A549 (cell line): ENCODE measurements at regions not wholly inside any gene's neighbourhood (a gene's known extent, or its start where the extent isn't known, plus 50 kb on each side); places are given as distances from the start of the nearest gene placed in this dataset.

Experiments
- ATAC-seq, 2 experiments: fragments of 200-7000 bp in 1 of 2; fragments of >200 bp in 1 of 2; cut with Nextera tagmentation in 1 of 2; cut with Tn5 transposase in 1 of 2; 3 replicates each; pipeline versions ENCODE4 v1.8.0 to v1.9.1; 2018 to 2020; ENCODE audit warnings: mild to moderate bottlenecking in 1 of 2, moderate library complexity in 1 of 2
- CTCF ChIA-PET: fragments of 300-600 bp; sonication (Branson Sonifier 250); formaldehyde crosslinking; extraction: SDS; loops from one replicate; lab custom pipeline; 2021; ENCODE audit warnings: antibody characterized with exemption, inconsistent platforms; lab: Yijun Ruan, JAX
- POLR2A ChIA-PET: fragments of 350-600 bp; formaldehyde crosslinking; extraction: SDS; loops from one replicate; lab custom pipeline; 2021; ENCODE audit warnings: antibody characterized with exemption, inconsistent platforms; lab: Yijun Ruan, JAX
- DNase-seq, 2 experiments: peaks; one replicate each; pipeline versions ENCODE4 v3.0.0 to v3.0.0-alpha.2; 2011 to 2016; ENCODE audit warnings: low read depth in 1 of 2, low spot score in 1 of 2
- FAIRE-seq: peaks from 2 replicates; lab custom pipeline; 2011; peaks lifted over from hg19 to GRCh38; lab: Jason Lieb, UNC
- H3K27ac ChIP-seq, 2 experiments: fragments of >200 bp; sonication (Bioruptor Twin); formaldehyde crosslinking; 3 replicates each; pipeline ENCODE4 v1.5.1; 2016 to 2017
- H3K4me1 ChIP-seq: fragments of >200 bp; sonication (Bioruptor Twin); formaldehyde crosslinking; 3 replicates; pipeline ENCODE4 v1.6.1; 2016
- H3K4me2 ChIP-seq: fragments of >200 bp; sonication (Bioruptor Twin); formaldehyde crosslinking; 3 replicates; pipeline ENCODE4 v1.6.1; 2016
- H3K4me3 ChIP-seq: fragments of >200 bp; sonication (Bioruptor Twin); formaldehyde crosslinking; 3 replicates; pipeline ENCODE4 v1.5.1; 2016
- H3K9me3 ChIP-seq: fragments of >200 bp; sonication (Bioruptor Twin); formaldehyde crosslinking; 3 replicates; pipeline ENCODE4 v1.6.1; 2016
- WGBS: methylation state at CpG from one replicate; pipeline ENCODE4 v1.1.6; 2017; ENCODE audit errors: missing lambda C conversion rate; 5-methylcytosine and 5-hydroxymethylcytosine counted together
- TF ChIP-seq, protein P1 (sequence below): IDR thresholded peaks from 2 replicates; pipeline ENCODE4 v1.6.1; 2012
- TF ChIP-seq, protein P2 (sequence below): fragments of 200-600 bp; sonication (generic); IDR thresholded peaks from 2 replicates; pipeline ENCODE4 v1.6.1; 2016; ENCODE audit warnings: antibody characterized with exemption, mild to moderate bottlenecking, moderate library complexity

DNA sequence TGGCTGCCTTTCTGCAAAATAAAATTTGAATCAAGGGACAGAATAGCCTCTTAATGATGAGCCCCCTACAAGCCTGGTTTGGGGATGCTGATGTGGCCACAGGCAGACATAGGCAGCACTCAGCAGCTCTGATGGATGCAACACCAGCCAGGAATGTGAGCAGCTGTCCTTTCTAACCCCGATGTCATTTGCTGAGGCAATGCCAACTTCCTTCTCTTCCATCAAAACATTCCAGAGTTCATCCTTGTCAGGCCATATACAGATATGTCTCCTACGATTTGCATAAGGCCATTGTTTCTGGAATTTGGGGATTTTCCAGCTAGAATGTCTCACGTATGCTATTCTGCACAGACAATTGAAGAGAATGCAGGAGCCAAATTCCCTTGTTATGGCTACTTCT is 52.1 kb upstream of the MYOCD start:
- POLR2A ChIA-PET, result interaction anchor here (0.6 kb wide), 1 partner anchor 197 kb away, joined by 6 read pairs; no protein-coding TSS in a partner anchor

More for the DNA sequence above, 52.1 kb upstream of the MYOCD start:
- 0 out of 6 replicates have a peak overlapping the region, but pooled peaks of 1 of the 2 experiments have one; percentile 8 for H3K27ac ChIP-seq
- H3K4me3 ChIP-seq, result no peak overlapping the region
- CTCF ChIA-PET, result interaction anchor here (0.7 to 1.5 kb wide), 2 partner anchors 13 to 54 kb away, joined by 3 read pairs; no protein-coding TSS in a partner anchor
- ATAC-seq, result peak; percentile 47 to 76; a peak in 4 of 6 replicates
- no peak for FAIRE-seq
- TF ChIP-seq, protein P1, sequence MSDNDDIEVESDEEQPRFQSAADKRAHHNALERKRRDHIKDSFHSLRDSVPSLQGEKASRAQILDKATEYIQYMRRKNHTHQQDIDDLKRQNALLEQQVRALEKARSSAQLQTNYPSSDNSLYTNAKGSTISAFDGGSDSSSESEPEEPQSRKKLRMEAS, result no peak
- TF ChIP-seq, protein P2, sequence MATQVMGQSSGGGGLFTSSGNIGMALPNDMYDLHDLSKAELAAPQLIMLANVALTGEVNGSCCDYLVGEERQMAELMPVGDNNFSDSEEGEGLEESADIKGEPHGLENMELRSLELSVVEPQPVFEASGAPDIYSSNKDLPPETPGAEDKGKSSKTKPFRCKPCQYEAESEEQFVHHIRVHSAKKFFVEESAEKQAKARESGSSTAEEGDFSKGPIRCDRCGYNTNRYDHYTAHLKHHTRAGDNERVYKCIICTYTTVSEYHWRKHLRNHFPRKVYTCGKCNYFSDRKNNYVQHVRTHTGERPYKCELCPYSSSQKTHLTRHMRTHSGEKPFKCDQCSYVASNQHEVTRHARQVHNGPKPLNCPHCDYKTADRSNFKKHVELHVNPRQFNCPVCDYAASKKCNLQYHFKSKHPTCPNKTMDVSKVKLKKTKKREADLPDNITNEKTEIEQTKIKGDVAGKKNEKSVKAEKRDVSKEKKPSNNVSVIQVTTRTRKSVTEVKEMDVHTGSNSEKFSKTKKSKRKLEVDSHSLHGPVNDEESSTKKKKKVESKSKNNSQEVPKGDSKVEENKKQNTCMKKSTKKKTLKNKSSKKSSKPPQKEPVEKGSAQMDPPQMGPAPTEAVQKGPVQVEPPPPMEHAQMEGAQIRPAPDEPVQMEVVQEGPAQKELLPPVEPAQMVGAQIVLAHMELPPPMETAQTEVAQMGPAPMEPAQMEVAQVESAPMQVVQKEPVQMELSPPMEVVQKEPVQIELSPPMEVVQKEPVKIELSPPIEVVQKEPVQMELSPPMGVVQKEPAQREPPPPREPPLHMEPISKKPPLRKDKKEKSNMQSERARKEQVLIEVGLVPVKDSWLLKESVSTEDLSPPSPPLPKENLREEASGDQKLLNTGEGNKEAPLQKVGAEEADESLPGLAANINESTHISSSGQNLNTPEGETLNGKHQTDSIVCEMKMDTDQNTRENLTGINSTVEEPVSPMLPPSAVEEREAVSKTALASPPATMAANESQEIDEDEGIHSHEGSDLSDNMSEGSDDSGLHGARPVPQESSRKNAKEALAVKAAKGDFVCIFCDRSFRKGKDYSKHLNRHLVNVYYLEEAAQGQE, result no peak
- H3K9me3 ChIP-seq, result no peaks in the 10 kb centered on the region
- peak in 1 of 2 experiments; percentile 52 for DNase-seq
- 21% methylated on average over 3 of the region's 3 CpGs for WGBS
- H3K4me1 ChIP-seq, result peaks cover 8% of the 10 kb centered on the region; the same call in 2 of the 3 replicates
- peak overlapping the region; percentile 23; the same call in 2 of the 3 replicates for H3K4me2 ChIP-seq
